KMS-11 (cell line): ENCODE measurements at regions not wholly inside any gene's neighbourhood (a gene's known extent, or its start where the extent isn't known, plus 50 kb on each side); places are given as distances from the start of the nearest gene placed in this dataset.

Source experiments
- H2AFZ ChIP-seq: fragments of 200-600 bp; sonication (generic); 2 replicates; pipeline ENCODE4 v1.6.1; 2016; ENCODE audit warnings: antibody characterized with exemption, mixed run types, low read depth
- H3K27ac ChIP-seq: fragments of 200-600 bp; sonication (generic); 2 replicates; pipeline ENCODE4 v1.6.1; 2016; ENCODE audit warnings: mild to moderate bottlenecking, mixed run types
- H3K27me3 ChIP-seq: fragments of 200-600 bp; sonication (generic); 2 replicates; pipeline ENCODE4 v1.6.1; 2017; ENCODE audit warnings: mild to moderate bottlenecking, low read depth, mixed run types, moderate library complexity; ENCODE audit not compliant: insufficient read depth
- H3K36me3 ChIP-seq: fragments of 200-600 bp; sonication (generic); 2 replicates; pipeline ENCODE4 v1.6.1; 2017; ENCODE audit warnings: mild to moderate bottlenecking, mixed run types; ENCODE audit not compliant: insufficient read depth
- H3K4me1 ChIP-seq: fragments of 200-600 bp; sonication (generic); 2 replicates; pipeline ENCODE4 v1.6.1; 2016; ENCODE audit warnings: mild to moderate bottlenecking, low read depth, mixed run types; ENCODE audit not compliant: poor library complexity, severe bottlenecking
- H3K4me2 ChIP-seq: fragments of 200-600 bp; sonication (generic); 2 replicates; pipeline ENCODE4 v1.7.0; 2016; ENCODE audit warnings: mild to moderate bottlenecking, mixed run types
- H3K4me3 ChIP-seq: fragments of 200-600 bp; sonication (generic); IDR thresholded peaks from 2 replicates; pipeline ENCODE4 v1.6.1; 2017; ENCODE audit warnings: low read depth, low read length, mixed read lengths; ENCODE audit not compliant: insufficient read depth
- H3K79me2 ChIP-seq: fragments of 200-600 bp; sonication (generic); 2 replicates; pipeline ENCODE4 v1.6.1; 2016; ENCODE audit warnings: low read depth, mixed run types; ENCODE audit not compliant: insufficient read depth
- H3K9ac ChIP-seq: fragments of 200-600 bp; sonication (generic); 2 replicates; pipeline ENCODE4 v1.6.1; 2016; ENCODE audit warnings: mild to moderate bottlenecking, mixed run types
- H4K20me1 ChIP-seq: fragments of 200-600 bp; sonication (generic); 2 replicates; pipeline ENCODE4 v1.6.1; 2016; ENCODE audit warnings: mild to moderate bottlenecking, mixed run types; ENCODE audit not compliant: insufficient read depth
- TF ChIP-seq, protein P1 (sequence below): fragments of 200-600 bp; sonication (generic); conservative IDR thresholded peaks from 2 replicates; pipeline ENCODE4 v1.6.1; 2017; ENCODE audit warnings: low read depth, mild to moderate bottlenecking, antibody characterized with exemption, low read length, moderate library complexity, mixed read lengths

DNA sequence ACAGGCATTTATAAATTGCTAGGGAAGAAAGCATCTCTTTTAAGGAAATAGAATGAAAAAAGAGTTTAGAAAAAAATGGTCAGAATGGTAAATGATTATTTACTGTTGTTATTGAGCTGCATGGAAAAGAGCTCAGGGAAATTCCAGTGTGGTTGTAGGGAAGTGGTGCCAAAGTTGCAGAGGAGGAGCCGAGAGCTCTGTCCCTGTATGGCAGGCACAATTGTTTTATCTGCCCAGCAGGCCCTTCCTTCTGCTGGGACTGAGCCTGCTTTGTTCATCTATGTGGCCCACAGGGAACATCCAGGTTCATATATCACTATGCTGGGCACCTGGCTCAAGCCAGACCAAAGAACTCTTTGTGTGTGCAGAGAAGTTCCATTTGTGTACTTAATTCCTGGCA, 80.8 kb upstream of the AGAP1 start:
- TF ChIP-seq, protein P1, sequence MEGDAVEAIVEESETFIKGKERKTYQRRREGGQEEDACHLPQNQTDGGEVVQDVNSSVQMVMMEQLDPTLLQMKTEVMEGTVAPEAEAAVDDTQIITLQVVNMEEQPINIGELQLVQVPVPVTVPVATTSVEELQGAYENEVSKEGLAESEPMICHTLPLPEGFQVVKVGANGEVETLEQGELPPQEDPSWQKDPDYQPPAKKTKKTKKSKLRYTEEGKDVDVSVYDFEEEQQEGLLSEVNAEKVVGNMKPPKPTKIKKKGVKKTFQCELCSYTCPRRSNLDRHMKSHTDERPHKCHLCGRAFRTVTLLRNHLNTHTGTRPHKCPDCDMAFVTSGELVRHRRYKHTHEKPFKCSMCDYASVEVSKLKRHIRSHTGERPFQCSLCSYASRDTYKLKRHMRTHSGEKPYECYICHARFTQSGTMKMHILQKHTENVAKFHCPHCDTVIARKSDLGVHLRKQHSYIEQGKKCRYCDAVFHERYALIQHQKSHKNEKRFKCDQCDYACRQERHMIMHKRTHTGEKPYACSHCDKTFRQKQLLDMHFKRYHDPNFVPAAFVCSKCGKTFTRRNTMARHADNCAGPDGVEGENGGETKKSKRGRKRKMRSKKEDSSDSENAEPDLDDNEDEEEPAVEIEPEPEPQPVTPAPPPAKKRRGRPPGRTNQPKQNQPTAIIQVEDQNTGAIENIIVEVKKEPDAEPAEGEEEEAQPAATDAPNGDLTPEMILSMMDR, result no peak
- H3K4me1 ChIP-seq, result no peaks in the 10 kb centered on the region
- H3K9ac ChIP-seq, result no peak overlapping the region
- no peak overlapping the region for H2AFZ ChIP-seq
- H3K79me2 ChIP-seq, result no peaks in the 10 kb centered on the region
- no peaks in the 10 kb centered on the region for H3K27me3 ChIP-seq
- H3K27ac ChIP-seq, result no peak overlapping the region
- H4K20me1 ChIP-seq, result no peaks in the 10 kb centered on the region
- no peaks in the 10 kb centered on the region for H3K36me3 ChIP-seq
- no peak overlapping the region for H3K4me3 ChIP-seq
- H3K4me2 ChIP-seq, result no peak overlapping the region

DNA sequence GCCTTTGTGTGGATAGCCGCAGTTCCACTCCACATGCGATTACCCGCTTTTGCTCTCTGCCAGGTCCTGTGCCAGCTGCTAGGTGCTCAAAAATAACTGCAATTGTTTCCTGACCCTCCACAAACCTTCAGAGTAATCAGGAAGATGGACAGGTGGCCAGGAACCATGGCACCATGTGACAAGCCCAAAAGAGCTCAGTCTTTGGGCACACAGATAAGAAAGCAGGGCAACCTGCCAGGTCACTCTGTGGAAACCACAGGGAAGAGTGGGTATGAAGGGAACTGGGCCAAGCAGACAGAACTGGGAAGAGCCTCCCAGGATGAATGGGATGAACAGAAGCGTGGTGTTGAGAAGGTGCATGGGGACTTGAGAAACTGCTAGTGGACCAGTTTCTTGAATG, 79.4 kb upstream of the AGAP1 start:
- H3K4me1 ChIP-seq, result no peaks in the 10 kb centered on the region
- no peak overlapping the region for H2AFZ ChIP-seq
- TF ChIP-seq, protein P1, result no peak
- H3K4me2 ChIP-seq, result no peak overlapping the region
- no peak overlapping the region for H3K9ac ChIP-seq
- H3K4me3 ChIP-seq, result no peak overlapping the region
- no peak overlapping the region for H3K27ac ChIP-seq
- H3K36me3 ChIP-seq, result no peaks in the 10 kb centered on the region
- H4K20me1 ChIP-seq, result no peaks in the 10 kb centered on the region
- H3K27me3 ChIP-seq, result no peaks in the 10 kb centered on the region
- H3K79me2 ChIP-seq, result no peaks in the 10 kb centered on the region

DNA sequence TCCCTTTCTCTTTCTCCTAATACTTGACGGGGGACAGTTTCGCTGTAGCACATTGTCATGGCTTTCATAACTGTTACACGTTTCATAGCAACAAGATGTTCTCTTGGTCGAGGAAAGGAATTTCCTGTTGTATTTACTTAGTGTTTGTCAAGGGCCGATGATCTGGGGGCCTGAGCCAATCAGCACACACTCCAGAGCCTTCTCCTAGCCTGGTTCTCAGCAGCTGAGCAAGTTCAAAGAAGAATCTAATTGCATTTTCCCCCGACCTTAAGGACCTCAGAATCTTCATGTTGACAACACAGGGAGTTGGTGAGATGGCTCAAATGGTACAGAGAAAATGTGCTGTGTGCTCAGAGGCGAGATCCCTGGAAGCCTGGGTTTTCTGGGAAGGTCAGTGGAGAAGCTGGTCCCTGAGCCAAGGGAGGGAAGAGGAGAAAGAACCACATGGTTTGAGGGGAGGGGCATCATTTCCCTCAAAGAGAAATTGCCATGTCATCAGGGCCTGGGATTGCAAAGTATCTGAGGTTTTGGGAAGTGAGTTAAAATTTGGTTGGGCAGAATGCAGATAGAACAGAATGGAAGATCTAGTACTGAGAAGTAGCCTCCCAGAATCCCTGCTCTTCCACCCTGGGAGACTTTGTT, 76.9 kb upstream of the AGAP1 start:
- Histone ChIP-seq H3K4me1 (no peaks in the 10 kb centered on the region), H3K27me3 (no peaks in the 10 kb centered on the region), H3K27ac (no peak overlapping the region), H3K4me2 (no peak overlapping the region), H3K36me3 (no peaks in the 10 kb centered on the region), H3K4me3 (no peak overlapping the region), H3K79me2 (no peaks in the 10 kb centered on the region), H3K9ac (no peak overlapping the region), H2AFZ (no peak overlapping the region), H4K20me1 (no peaks in the 10 kb centered on the region)
- TF ChIP-seq, protein P1, result no peak

DNA sequence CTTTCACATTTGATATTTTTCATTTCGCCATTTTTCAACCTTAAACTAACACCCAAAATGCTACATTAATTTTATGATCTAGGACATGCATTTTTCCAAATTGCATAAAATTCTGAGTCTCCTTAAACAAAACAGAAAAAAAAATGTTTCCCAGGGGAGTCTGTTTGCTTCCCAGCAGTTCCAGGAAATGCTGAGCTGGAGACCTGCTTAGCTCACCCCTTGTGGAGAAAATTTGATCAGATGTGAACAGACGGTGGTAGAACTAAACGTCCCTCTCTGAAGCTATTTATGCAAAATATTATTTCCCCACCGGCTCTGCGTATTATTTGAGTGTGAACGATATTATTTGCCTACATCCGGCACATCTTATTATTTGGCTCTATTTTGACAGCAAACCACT, 74.9 kb upstream of the AGAP1 start:
- Histone ChIP-seq H2AFZ (no peak overlapping the region), H3K36me3 (no peaks in the 10 kb centered on the region), H3K4me1 (no peaks in the 10 kb centered on the region), H3K9ac (no peak overlapping the region), H4K20me1 (no peaks in the 10 kb centered on the region), H3K27ac (no peak overlapping the region), H3K27me3 (no peaks in the 10 kb centered on the region), H3K79me2 (no peaks in the 10 kb centered on the region), H3K4me2 (no peak overlapping the region), H3K4me3 (no peak overlapping the region)
- TF ChIP-seq, protein P1, result no peak
